ENCODE measurements at regions not wholly inside any gene's neighbourhood (a gene's known extent, or its start where the extent isn't known, plus 50 kb on each side); places are given as distances from the start of the nearest gene placed in this dataset.

DNA sequence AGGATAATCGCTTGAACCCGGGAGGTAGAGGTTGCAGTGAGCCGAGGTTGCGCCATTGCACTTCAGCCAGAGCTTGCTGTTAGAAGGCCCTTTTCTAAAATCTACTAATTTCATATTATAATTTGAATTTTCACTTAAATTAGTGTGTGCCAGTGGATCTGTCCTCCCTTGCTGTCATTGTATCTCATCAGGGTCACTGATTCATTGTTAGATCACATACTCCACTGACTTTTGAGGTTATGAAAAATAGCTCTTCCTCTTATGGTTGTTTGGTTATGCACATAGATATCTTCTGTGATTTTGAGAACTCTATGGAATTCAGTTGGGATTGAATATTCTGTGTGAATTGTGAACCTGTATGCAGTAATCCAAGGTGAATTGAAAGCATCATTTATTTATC is 53.1 kb upstream of the TULP4 start:
- Histone ChIP-seq H3K4me3 (IDR thresholded peaks at IDR 0.05; ENCODE audit: insufficient read depth, low read depth, low read length) (no peak overlapping the region), H3K27me3 (ENCODE audit: insufficient read depth, low read depth) (no peaks in the 10 kb centered on the region), H3K9ac (no peak overlapping the region), H3K79me2 (ENCODE audit: insufficient read depth, low read depth) (peaks cover 34% of the 10 kb centered on the region), H3K27ac (no peak overlapping the region), H4K20me1 (ENCODE audit: insufficient read depth) (no peaks in the 10 kb centered on the region), H2AFZ (ENCODE audit: low read depth) (no peak overlapping the region), H3K4me1 (ENCODE audit: low read depth, poor library complexity, severe bottlenecking) (peaks cover 71% of the 10 kb centered on the region), H3K36me3 (ENCODE audit: insufficient read depth) (no peaks in the 10 kb centered on the region), H3K4me2 (no peak overlapping the region)
- TF ChIP-seq, protein P1, sequence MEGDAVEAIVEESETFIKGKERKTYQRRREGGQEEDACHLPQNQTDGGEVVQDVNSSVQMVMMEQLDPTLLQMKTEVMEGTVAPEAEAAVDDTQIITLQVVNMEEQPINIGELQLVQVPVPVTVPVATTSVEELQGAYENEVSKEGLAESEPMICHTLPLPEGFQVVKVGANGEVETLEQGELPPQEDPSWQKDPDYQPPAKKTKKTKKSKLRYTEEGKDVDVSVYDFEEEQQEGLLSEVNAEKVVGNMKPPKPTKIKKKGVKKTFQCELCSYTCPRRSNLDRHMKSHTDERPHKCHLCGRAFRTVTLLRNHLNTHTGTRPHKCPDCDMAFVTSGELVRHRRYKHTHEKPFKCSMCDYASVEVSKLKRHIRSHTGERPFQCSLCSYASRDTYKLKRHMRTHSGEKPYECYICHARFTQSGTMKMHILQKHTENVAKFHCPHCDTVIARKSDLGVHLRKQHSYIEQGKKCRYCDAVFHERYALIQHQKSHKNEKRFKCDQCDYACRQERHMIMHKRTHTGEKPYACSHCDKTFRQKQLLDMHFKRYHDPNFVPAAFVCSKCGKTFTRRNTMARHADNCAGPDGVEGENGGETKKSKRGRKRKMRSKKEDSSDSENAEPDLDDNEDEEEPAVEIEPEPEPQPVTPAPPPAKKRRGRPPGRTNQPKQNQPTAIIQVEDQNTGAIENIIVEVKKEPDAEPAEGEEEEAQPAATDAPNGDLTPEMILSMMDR (conservative IDR thresholded peaks at IDR 0.05; ENCODE audit: low read depth, low read length): no peak

DNA sequence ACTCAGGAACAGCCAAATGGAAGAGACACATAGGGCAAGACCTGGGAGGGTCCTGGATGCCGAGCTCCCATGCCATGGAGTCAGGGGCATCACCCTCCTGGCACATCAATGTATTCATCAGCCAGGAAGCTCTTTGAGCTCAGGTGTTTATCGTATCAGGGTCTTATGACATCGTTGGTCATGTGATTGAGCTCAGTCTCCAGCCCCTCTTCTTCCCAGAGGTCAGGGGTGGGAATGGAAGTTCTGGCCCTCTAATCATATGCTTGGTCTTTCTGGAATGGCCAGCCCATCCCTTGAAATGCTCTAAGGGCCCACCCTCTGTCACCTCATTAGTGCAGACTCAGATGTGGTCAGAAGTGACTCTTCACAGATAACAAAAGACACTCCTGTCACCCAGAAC is 52.4 kb upstream of the TULP4 start:
- Histone ChIP-seq H3K4me2 (no peak overlapping the region), H3K9ac (no peak overlapping the region), H3K4me1 (ENCODE audit: low read depth, poor library complexity, severe bottlenecking) (peaks cover 65% of the 10 kb centered on the region), H3K79me2 (ENCODE audit: insufficient read depth, low read depth) (peaks cover 34% of the 10 kb centered on the region), H3K4me3 (IDR thresholded peaks at IDR 0.05; ENCODE audit: insufficient read depth, low read depth, low read length) (no peak overlapping the region), H4K20me1 (ENCODE audit: insufficient read depth) (no peaks in the 10 kb centered on the region), H3K27me3 (ENCODE audit: insufficient read depth, low read depth) (no peaks in the 10 kb centered on the region), H3K27ac (no peak overlapping the region), H2AFZ (ENCODE audit: low read depth) (no peak overlapping the region), H3K36me3 (ENCODE audit: insufficient read depth) (no peaks in the 10 kb centered on the region)
- TF ChIP-seq, protein P1 (conservative IDR thresholded peaks at IDR 0.05; ENCODE audit: low read depth, low read length): no peak

DNA sequence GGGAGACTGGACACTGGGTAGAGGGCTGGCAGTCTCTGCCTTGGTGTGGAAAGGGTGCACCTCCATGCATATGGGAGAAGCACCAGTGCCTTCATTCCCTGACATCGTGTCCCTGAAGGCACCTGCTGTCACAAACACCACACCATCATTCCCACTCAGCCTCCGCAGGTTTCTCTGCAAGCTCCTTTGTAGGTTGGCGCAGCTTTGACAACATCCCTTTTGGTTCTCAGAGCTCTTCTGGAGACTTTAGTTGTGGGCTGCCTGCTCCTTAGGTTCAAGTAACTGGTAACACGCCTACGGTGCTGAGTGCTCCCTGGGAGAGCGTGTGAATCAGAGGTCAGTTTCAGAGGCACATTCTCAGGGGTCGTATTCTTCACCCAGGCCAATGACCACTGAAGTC is 50.2 kb upstream of the TULP4 start:
- no peaks in the 10 kb centered on the region for H4K20me1 ChIP-seq (ENCODE audit: insufficient read depth)
- no peak overlapping the region for H3K9ac ChIP-seq
- H3K4me1 ChIP-seq (ENCODE audit: low read depth, poor library complexity, severe bottlenecking): peaks cover 42% of the 10 kb centered on the region
- no peak overlapping the region for H3K4me3 ChIP-seq (IDR thresholded peaks at IDR 0.05; ENCODE audit: insufficient read depth, low read depth, low read length)
- no peak overlapping the region for H3K4me2 ChIP-seq
- no peaks in the 10 kb centered on the region for H3K27me3 ChIP-seq (ENCODE audit: insufficient read depth, low read depth)
- no peak overlapping the region for H2AFZ ChIP-seq (ENCODE audit: low read depth)
- H3K79me2 ChIP-seq (ENCODE audit: insufficient read depth, low read depth): peaks cover 21% of the 10 kb centered on the region; the same call in 1 of the 2 replicates
- TF ChIP-seq, protein P1 (conservative IDR thresholded peaks at IDR 0.05; ENCODE audit: low read depth, low read length): no peak
- no peaks in the 10 kb centered on the region for H3K36me3 ChIP-seq (ENCODE audit: insufficient read depth)
- no peak overlapping the region for H3K27ac ChIP-seq
